SW 1271 (cell line): ENCODE measurements at regions not wholly inside any gene's neighbourhood (a gene's known extent, or its start where the extent isn't known, plus 50 kb on each side); places are given as distances from the start of the nearest gene placed in this dataset.
"Not testable (repeated sequence)": the region's sequence is repeated elsewhere in the genome, so short reads cannot be mapped to it uniquely, and the experiment has no call there.

Experiments used
- DNase-seq, 2 experiments: peaks; one replicate each; lab custom pipeline; 2025; lab: John Stamatoyannopoulos, UW

GRCh38 chr1:149700220-149700619, 82.3 kb upstream of the FCGR1A start:
- DNase-seq, result not testable (repeated sequence)

- not testable (repeated sequence) for DNase-seq
Observed at GRCh38 chr1:149700677-149701567, 81.6 kb upstream of the FCGR1A start.

GRCh38 chr1:149708192-149708853, 74.2 kb upstream of the FCGR1A start:
- DNase-seq, result peak in 1 of 2 experiments; percentile 22

- not testable (repeated sequence) for DNase-seq
Observed at GRCh38 chr1:149711651-149712050, 70.8 kb upstream of the FCGR1A start.

GRCh38 chr1:149712154-149712927, 70.2 kb upstream of the FCGR1A start:
- DNase-seq, result not testable (repeated sequence)

GRCh38 chr1:149713513-149713912, 69.0 kb upstream of the FCGR1A start:
- DNase-seq, result not testable (repeated sequence)

GRCh38 chr1:149713952-149714351, 68.5 kb upstream of the FCGR1A start:
- not testable (repeated sequence) for DNase-seq

- not testable (repeated sequence) for DNase-seq
Observed at GRCh38 chr1:149724618-149725302, 57.7 kb upstream of the FCGR1A start.

GRCh38 chr1:149726688-149727087, 55.8 kb upstream of the FCGR1A start:
- not testable (repeated sequence) for DNase-seq

GRCh38 chr1:149728598-149728997, 53.9 kb upstream of the FCGR1A start:
- not testable (repeated sequence) for DNase-seq
